ENCODE measurements at regions not wholly inside any gene's neighbourhood (a gene's known extent, or its start where the extent isn't known, plus 50 kb on each side); places are given as distances from the start of the nearest gene placed in this dataset.

DNA sequence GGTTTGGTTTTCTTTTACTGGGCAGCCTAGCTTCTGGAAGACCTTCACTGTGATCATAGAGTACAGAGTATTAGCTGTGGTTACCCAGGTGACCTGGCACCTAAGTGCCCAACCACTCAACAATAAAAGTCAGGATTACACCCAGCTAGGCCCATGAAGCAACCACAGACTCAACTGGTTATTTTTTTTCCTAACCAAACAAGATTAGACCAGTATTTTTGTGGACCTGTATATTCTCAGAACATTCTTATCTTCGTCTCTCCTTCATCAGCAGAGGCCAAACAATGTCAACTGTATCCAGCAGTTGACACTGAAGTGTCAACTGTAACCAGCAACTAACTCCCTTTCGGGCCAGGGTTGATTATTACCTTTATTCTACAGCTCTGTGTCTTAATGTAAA is 289.2 kb upstream of the SLC39A10 start:
- H3K4me3 ChIP-seq (replicated peaks in 1 of 3) = no peak overlapping the region
- intact Hi-C loops (cut with DNase I) = no loop called here
- DNase-seq = peak; percentile 3 to 8
- WGBS, 2 donors = 64 to 70% methylated on average over 2 of the region's 2 CpGs
- H3K27me3 ChIP-seq = no peaks in the 10 kb centered on the region
- TF ChIP-seq, protein P1, sequence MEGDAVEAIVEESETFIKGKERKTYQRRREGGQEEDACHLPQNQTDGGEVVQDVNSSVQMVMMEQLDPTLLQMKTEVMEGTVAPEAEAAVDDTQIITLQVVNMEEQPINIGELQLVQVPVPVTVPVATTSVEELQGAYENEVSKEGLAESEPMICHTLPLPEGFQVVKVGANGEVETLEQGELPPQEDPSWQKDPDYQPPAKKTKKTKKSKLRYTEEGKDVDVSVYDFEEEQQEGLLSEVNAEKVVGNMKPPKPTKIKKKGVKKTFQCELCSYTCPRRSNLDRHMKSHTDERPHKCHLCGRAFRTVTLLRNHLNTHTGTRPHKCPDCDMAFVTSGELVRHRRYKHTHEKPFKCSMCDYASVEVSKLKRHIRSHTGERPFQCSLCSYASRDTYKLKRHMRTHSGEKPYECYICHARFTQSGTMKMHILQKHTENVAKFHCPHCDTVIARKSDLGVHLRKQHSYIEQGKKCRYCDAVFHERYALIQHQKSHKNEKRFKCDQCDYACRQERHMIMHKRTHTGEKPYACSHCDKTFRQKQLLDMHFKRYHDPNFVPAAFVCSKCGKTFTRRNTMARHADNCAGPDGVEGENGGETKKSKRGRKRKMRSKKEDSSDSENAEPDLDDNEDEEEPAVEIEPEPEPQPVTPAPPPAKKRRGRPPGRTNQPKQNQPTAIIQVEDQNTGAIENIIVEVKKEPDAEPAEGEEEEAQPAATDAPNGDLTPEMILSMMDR (IDR thresholded peaks at IDR 0.05) = no peak
- TF ChIP-seq POLR2A (IDR thresholded peaks at IDR 0.05) = no peak
- peaks cover 0 to 6% of the 10 kb centered on the region in 2 donors for H3K4me1 ChIP-seq
- no peaks in the 10 kb centered on the region for H3K36me3 ChIP-seq
- H3K9me3 ChIP-seq = no peaks in the 10 kb centered on the region
- no peak overlapping the region for H3K27ac ChIP-seq

DNA sequence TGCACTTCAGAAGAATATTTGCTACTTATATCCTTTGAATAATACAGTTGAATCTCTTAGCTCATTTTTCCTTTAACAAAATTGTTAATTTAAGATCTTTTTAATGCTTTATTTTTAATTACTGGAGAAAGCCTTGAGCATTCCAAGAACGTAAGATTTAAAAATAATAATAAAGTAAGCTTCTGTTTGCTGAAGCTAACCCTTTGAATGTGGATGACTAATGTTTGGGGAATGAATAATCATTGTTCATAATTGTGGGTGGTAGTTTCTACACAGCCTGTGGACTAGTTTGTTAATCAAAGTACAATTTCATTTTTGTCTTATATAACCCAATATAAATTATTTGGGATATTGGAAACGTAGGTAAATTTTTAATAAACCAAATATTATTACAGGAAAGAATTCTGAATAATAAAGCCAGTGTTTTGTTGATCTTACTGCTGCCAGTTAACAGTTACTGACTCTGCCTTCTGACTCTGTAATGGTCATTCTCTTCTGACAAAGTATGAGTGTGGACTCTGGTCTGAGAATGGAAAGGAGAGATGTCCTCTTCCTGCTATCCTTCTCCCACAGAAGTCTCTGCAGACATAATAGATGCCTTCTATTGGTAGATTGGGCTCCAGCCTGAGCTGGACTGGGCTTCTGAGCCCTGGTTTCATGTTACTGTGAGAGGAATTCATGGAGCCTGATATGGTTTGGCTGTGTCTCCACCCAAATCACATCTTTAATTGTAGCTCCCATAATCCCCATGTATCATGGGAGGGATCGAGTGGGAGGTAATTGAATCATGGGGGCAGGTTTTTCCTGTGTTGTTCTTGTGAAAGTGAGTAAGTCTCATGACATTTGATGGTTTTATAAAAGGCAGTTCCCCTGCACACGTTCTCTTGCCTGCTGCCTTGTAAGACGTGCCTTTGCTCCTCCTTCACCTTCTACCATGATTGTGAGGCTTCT is 292.7 kb upstream of the SLC39A10 start:
- no peak for TF ChIP-seq POLR2A (IDR thresholded peaks at IDR 0.05)
- DNase-seq = no peak
- intact Hi-C loops (cut with DNase I) = no loop called here
- Histone ChIP-seq H3K27me3 (no peaks in the 10 kb centered on the region), H3K27ac (no peak overlapping the region), H3K4me1 (peaks cover 0 to 6% of the 10 kb centered on the region in 2 donors), H3K36me3 (no peaks in the 10 kb centered on the region), H3K4me3 (replicated peaks in 1 of 3) (no peak overlapping the region), H3K9me3 (no peaks in the 10 kb centered on the region)
- WGBS, 2 donors = 77 to 89% methylated on average over 5 of the region's 5 CpGs

GRCh38 chr2:195363496-195363895 is 293.5 kb upstream of the SLC39A10 start:
- H3K27me3 ChIP-seq = no peaks in the 10 kb centered on the region
- no peak overlapping the region for H3K4me3 ChIP-seq (replicated peaks in 1 of 3)
- no peaks in the 10 kb centered on the region for H3K36me3 ChIP-seq
- intact Hi-C loops (cut with DNase I) = no loop called here
- DNase-seq = no peak
- H3K4me1 ChIP-seq = peaks cover 0 to 9% of the 10 kb centered on the region in 2 donors
- 86 to 93% methylated on average over 1 of the region's 1 CpG for WGBS, 2 donors
- TF ChIP-seq, protein P1 (IDR thresholded peaks at IDR 0.05) = no peak
- TF ChIP-seq POLR2A (IDR thresholded peaks at IDR 0.05) = no peak
- H3K27ac ChIP-seq = no peak overlapping the region
- H3K9me3 ChIP-seq = no peaks in the 10 kb centered on the region

GRCh38 chr2:195360242-195360641 is 296.8 kb upstream of the SLC39A10 start:
- Histone ChIP-seq H3K9me3 (no peaks in the 10 kb centered on the region), H3K27ac (no peak overlapping the region), H3K36me3 (no peaks in the 10 kb centered on the region), H3K4me3 (replicated peaks in 1 of 3) (no peak overlapping the region), H3K4me1 (peaks cover 0 to 3% of the 10 kb centered on the region in 2 donors), H3K27me3 (no peaks in the 10 kb centered on the region)
- intact Hi-C loops (cut with DNase I) = no loop called here
- 89 to 90% methylated on average over 1 of the region's 1 CpG for WGBS, 2 donors
- TF ChIP-seq, protein P1 (IDR thresholded peaks at IDR 0.05) = no peak
- TF ChIP-seq POLR2A (IDR thresholded peaks at IDR 0.05) = no peak
- no peak for DNase-seq

DNA sequence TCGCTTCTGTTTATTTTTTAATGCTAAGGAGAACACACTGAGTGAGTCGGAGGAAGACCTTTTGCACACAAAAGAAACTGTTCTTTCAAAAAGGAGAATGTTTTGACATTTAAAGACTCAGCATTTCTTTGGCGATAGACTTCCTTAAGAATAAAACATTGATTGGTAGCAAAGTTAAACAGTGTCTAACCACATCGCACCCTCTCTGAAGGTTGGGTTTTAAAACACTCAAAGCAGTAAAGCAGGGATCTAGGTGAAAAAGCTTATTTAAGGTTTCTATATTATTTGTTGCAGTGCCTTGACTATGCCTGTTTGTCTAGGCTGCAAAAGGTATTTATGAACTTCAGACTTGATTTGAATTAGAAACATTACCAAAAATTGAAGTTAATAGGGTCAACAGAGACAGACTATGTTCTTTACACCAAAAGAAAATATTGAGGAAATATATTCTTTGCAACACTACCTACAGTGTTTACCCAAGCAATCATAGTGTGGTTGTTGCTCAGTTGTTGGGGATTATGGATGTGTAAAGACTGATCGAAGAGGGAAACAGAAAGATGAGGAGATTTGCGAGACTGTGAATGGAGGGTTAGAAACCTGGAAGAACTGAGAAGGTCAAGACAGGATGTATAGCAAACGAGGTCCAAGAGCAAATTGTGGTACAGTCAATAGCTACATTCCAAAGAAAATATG is 297.8 kb upstream of the SLC39A10 start:
- intact Hi-C loops (cut with DNase I) = no loop called here
- no peaks in the 10 kb centered on the region for H3K27me3 ChIP-seq
- DNase-seq = no peak
- no peak overlapping the region for H3K27ac ChIP-seq
- peaks cover 0 to 3% of the 10 kb centered on the region in 2 donors for H3K4me1 ChIP-seq
- no peak overlapping the region for H3K4me3 ChIP-seq (replicated peaks in 1 of 3)
- TF ChIP-seq POLR2A (IDR thresholded peaks at IDR 0.05) = no peak
- TF ChIP-seq, protein P1 (IDR thresholded peaks at IDR 0.05) = no peak
- no peaks in the 10 kb centered on the region for H3K9me3 ChIP-seq
- WGBS, 2 donors = 48 to 50% methylated on average over 7 of the region's 7 CpGs
- no peaks in the 10 kb centered on the region for H3K36me3 ChIP-seq
